CD8-positive, alpha-beta memory T cell (primary cell): ENCODE measurements at regions not wholly inside any gene's neighbourhood (a gene's known extent, or its start where the extent isn't known, plus 50 kb on each side); places are given as distances from the start of the nearest gene placed in this dataset.

Experiments
- CTCF ChIA-PET: fragments of 350-600 bp; sonication (Branson Sonifier 250); formaldehyde crosslinking; loops from one replicate; lab custom pipeline; 2021; ENCODE audit warnings: antibody characterized with exemption; lab: Charles Lee
- POLR2A ChIA-PET: fragments of 350-600 bp; sonication (Branson Sonifier 250); formaldehyde crosslinking; loops from one replicate; lab custom pipeline; 2021; ENCODE audit warnings: antibody characterized with exemption; lab: Charles Lee
- DNase-seq, 5 donors: peaks; one replicate each; pipeline versions ENCODE4 v3.0.0 to v3.0.0-alpha.2; 2020 to 2022; ENCODE audit warnings: mixed read lengths in 1 of 5
- H3K27ac ChIP-seq: one replicate; pipeline ENCODE4 v1.7.0; 2013; ENCODE audit warnings: low read depth, mild to moderate bottlenecking, low read length, moderate library complexity
- H3K27me3 ChIP-seq: 2 replicates; pipeline ENCODE4 v1.7.0; 2013; ENCODE audit warnings: low read length, mild to moderate bottlenecking; ENCODE audit not compliant: insufficient read depth, poor library complexity, severe bottlenecking
- H3K36me3 ChIP-seq: 2 replicates; pipeline ENCODE4 v1.7.0; 2013; ENCODE audit warnings: mild to moderate bottlenecking, low read length, moderate library complexity; ENCODE audit not compliant: insufficient read depth
- H3K4me1 ChIP-seq: 2 replicates; pipeline ENCODE4 v1.7.0; 2013; ENCODE audit warnings: mild to moderate bottlenecking, low read length, moderate library complexity; ENCODE audit not compliant: insufficient read depth
- H3K4me3 ChIP-seq: 2 replicates; pipeline ENCODE4 v1.7.0; 2013; ENCODE audit warnings: mild to moderate bottlenecking, low read length
- H3K9me3 ChIP-seq: 2 replicates; pipeline ENCODE4 v1.7.0; 2013; ENCODE audit warnings: mild to moderate bottlenecking, low read length
- H3K27ac Mint-ChIP-seq, 8 donors: one replicate each; pipeline ENCODE4 v1.8.0; 2020 to 2021; ENCODE audit warnings: mixed read lengths in 8 of 8, mild to moderate bottlenecking in 6 of 8, inconsistent platforms in 3 of 8, moderate library complexity in 3 of 8
- H3K27me3 Mint-ChIP-seq, 2 donors: one replicate each; pipeline ENCODE4 v1.8.0; 2020 to 2021; ENCODE audit warnings: mixed read lengths in 2 of 2, mild to moderate bottlenecking in 1 of 2, moderate library complexity in 1 of 2
- H3K36me3 Mint-ChIP-seq, 3 donors: one replicate each; pipeline ENCODE4 v1.8.0; 2020 to 2021; ENCODE audit warnings: mixed read lengths in 3 of 3, inconsistent platforms in 1 of 3, mild to moderate bottlenecking in 1 of 3
- H3K4me1 Mint-ChIP-seq, 3 donors: one replicate each; pipeline ENCODE4 v1.8.0; 2020 to 2021; ENCODE audit warnings: mixed read lengths in 3 of 3, inconsistent platforms in 1 of 3, mild to moderate bottlenecking in 1 of 3
- H3K4me3 Mint-ChIP-seq, 7 donors: one replicate each; pipeline ENCODE4 v1.8.0; 2020 to 2021; ENCODE audit warnings: mixed read lengths in 7 of 7, mild to moderate bottlenecking in 6 of 7, moderate library complexity in 4 of 7, inconsistent platforms in 2 of 7
- H3K9me3 Mint-ChIP-seq, 5 donors: one replicate each; pipeline ENCODE4 v1.8.0; 2020 to 2022; ENCODE audit warnings: mixed read lengths in 5 of 5, mild to moderate bottlenecking in 3 of 5, moderate library complexity in 2 of 5, inconsistent platforms in 1 of 5

DNA sequence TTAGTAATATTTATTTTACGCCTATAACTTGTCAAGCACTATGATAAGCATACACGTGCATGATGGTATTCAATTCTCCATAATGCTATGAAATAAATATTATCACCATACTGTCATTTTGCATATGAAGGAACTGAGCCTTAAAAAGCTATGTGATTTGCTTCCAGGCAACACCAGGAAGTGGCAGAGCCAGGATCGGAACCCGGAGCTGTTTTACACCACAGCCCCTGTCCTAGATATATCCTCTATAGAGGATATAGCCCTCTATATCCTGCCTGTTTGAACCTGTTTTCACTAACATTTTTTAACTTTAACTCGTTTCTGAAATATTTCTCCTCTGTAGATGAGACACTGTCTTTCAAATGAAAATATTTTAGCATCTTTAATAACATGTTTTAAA, 690.0 kb downstream of the SATB2 start:
- H3K4me3 ChIP-seq = no peak overlapping the region
- H3K4me1 Mint-ChIP-seq = no peaks in the 10 kb centered on the region
- H3K9me3 Mint-ChIP-seq = peaks cover 0 to 5% (median 0%) of the 10 kb centered on the region in 5 donors
- DNase-seq = no peak
- H3K36me3 ChIP-seq = no peaks in the 10 kb centered on the region
- no peak overlapping the region for H3K27ac Mint-ChIP-seq
- no peaks in the 10 kb centered on the region for H3K27me3 Mint-ChIP-seq
- CTCF ChIA-PET = no interaction called here
- no peaks in the 10 kb centered on the region for H3K36me3 Mint-ChIP-seq
- no peaks in the 10 kb centered on the region for H3K27me3 ChIP-seq
- no peaks in the 10 kb centered on the region for H3K9me3 ChIP-seq
- POLR2A ChIA-PET = no interaction called here
- H3K4me3 Mint-ChIP-seq = no peak overlapping the region
- H3K4me1 ChIP-seq = no peaks in the 10 kb centered on the region
- no peak overlapping the region for H3K27ac ChIP-seq

DNA sequence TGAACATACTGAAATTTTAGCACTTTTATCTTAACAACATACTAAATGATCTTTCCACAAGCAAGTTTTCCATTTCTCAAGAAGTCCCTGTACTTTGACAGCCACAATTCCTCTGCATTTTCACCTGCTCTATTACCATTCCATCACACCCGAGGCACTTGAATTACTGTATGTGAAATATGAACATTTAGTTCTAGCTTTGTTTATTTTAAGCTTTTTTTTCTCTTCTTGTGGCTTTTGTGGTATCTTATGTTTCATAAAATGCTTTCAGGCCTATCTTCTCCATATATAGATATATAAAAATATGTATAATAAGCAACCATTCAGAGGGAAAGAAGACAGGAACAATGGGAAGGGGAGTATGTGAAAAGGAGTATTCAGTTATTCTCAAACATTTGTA, 693.9 kb downstream of the SATB2 start:
- CTCF ChIA-PET = no interaction called here
- H3K27me3 Mint-ChIP-seq = no peaks in the 10 kb centered on the region
- no peaks in the 10 kb centered on the region for H3K4me1 ChIP-seq
- no peak overlapping the region for H3K4me3 Mint-ChIP-seq
- peaks cover 0 to 5% (median 0%) of the 10 kb centered on the region in 5 donors for H3K9me3 Mint-ChIP-seq
- H3K27ac ChIP-seq = no peak overlapping the region
- no peaks in the 10 kb centered on the region for H3K9me3 ChIP-seq
- H3K36me3 ChIP-seq = no peaks in the 10 kb centered on the region
- no peak overlapping the region for H3K27ac Mint-ChIP-seq
- no peaks in the 10 kb centered on the region for H3K4me1 Mint-ChIP-seq
- H3K27me3 ChIP-seq = no peaks in the 10 kb centered on the region
- no peak for DNase-seq
- POLR2A ChIA-PET = no interaction called here
- H3K36me3 Mint-ChIP-seq = no peaks in the 10 kb centered on the region
- H3K4me3 ChIP-seq = no peak overlapping the region

DNA sequence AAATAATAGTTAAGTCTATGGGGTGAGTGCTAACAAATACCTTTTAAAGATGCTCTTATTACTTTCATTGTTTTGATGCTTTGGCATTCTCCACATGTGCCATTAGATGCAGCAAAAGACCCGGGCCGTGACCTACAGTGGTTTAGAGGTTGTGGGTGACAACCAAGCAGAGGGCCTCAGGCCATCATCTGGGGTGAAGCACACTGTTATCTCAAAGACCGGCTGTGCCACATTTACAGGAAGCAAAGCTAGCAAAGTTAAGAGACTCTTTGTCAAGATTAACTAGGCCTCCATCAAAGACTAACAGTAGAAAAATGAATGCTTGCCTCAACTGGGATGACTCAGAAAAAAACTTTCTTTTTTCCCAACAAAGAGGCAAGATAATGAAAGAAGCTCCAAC, 695.3 kb downstream of the SATB2 start:
- peaks cover 0 to 5% (median 0%) of the 10 kb centered on the region in 5 donors for H3K9me3 Mint-ChIP-seq
- no peaks in the 10 kb centered on the region for H3K36me3 Mint-ChIP-seq
- H3K4me3 Mint-ChIP-seq = no peak overlapping the region
- ChIA-PET CTCF (no interaction called here), POLR2A (no interaction called here)
- Histone ChIP-seq H3K9me3 (no peaks in the 10 kb centered on the region), H3K4me3 (no peak overlapping the region), H3K27me3 (no peaks in the 10 kb centered on the region), H3K36me3 (no peaks in the 10 kb centered on the region), H3K27ac (no peak overlapping the region), H3K4me1 (no peaks in the 10 kb centered on the region)
- H3K4me1 Mint-ChIP-seq = no peaks in the 10 kb centered on the region
- no peak overlapping the region for H3K27ac Mint-ChIP-seq
- no peaks in the 10 kb centered on the region for H3K27me3 Mint-ChIP-seq
- no peak for DNase-seq

DNA sequence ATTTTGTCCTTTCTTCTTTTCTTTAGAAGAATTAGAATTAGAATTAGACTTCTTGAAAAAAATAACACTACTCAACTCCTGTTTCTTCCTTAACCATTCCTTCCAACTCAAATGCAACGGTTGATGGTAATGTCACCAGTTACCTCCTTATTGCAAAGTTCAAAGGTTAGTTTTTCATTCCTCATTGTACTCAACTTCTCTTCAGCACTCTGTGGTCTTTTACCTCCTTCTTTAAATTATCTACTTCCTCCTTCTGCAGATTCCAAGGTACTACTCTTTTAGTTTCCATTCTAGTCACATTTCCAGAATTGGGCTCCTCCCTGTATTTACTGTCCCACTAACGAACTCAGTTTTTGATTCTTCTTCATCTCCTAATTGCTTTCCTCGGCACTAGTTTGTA, 700.7 kb downstream of the SATB2 start:
- ChIA-PET CTCF (no interaction called here), POLR2A (no interaction called here)
- no peak overlapping the region for H3K4me3 Mint-ChIP-seq
- H3K36me3 Mint-ChIP-seq = no peaks in the 10 kb centered on the region
- Histone ChIP-seq H3K36me3 (no peaks in the 10 kb centered on the region), H3K27ac (no peak overlapping the region), H3K4me3 (no peak overlapping the region), H3K4me1 (no peaks in the 10 kb centered on the region), H3K9me3 (no peaks in the 10 kb centered on the region), H3K27me3 (no peaks in the 10 kb centered on the region)
- H3K27ac Mint-ChIP-seq = no peak overlapping the region
- no peaks in the 10 kb centered on the region for H3K4me1 Mint-ChIP-seq
- peaks cover 0 to 3% (median 0%) of the 10 kb centered on the region in 5 donors for H3K9me3 Mint-ChIP-seq
- H3K27me3 Mint-ChIP-seq = no peaks in the 10 kb centered on the region
- DNase-seq = no peak

DNA sequence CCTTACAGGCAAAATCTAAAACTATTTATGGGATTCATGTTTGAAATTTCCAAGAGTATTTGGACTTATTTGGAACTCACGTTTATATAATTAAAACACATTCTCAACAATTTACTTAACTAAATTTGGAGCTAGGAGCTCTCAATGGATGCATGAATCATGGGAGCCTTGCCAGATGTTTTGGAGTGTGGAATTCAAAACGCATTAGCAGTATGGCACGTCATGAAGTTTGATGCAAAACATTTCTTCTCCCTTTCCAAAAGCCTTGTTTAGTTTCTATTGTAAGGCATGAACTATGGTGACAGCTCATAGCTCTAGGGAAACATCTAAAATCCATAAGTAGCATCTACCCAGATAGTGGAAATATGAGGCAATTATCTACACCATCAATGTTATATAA, 701.6 kb downstream of the SATB2 start:
- ChIA-PET POLR2A (no interaction called here), CTCF (no interaction called here)
- Histone ChIP-seq H3K36me3 (no peaks in the 10 kb centered on the region), H3K9me3 (no peaks in the 10 kb centered on the region), H3K4me3 (no peak overlapping the region), H3K27me3 (no peaks in the 10 kb centered on the region), H3K4me1 (no peaks in the 10 kb centered on the region), H3K27ac (no peak overlapping the region)
- Mint-ChIP-seq H3K4me3 (no peak overlapping the region), H3K27ac (no peak overlapping the region), H3K36me3 (no peaks in the 10 kb centered on the region), H3K4me1 (no peaks in the 10 kb centered on the region), H3K27me3 (no peaks in the 10 kb centered on the region), H3K9me3 (peaks cover 0 to 3% (median 0%) of the 10 kb centered on the region in 5 donors)
- no peak for DNase-seq

DNA sequence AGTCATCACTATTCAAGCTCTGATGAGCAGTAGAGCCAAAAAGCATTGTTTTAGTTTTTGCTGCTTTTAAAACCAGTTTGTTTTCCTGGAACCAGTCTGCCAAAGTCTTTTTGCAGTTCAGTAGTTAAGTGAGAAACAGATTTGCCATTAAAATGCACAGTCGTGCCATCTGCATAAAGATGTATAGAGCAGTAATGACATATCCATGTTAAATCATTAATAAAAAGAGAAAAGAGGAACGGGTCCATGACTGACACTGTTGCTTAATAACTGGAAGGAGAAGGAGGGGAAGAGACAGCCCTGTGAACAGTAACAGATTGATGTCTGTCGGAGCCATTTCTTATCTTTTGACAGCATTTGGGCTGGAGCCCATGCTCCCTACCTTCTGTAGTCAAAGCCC, 704.6 kb downstream of the SATB2 start:
- Histone ChIP-seq H3K4me1 (no peaks in the 10 kb centered on the region), H3K4me3 (no peak overlapping the region), H3K36me3 (no peaks in the 10 kb centered on the region), H3K27ac (no peak overlapping the region), H3K9me3 (no peaks in the 10 kb centered on the region), H3K27me3 (no peaks in the 10 kb centered on the region)
- Mint-ChIP-seq H3K27me3 (no peaks in the 10 kb centered on the region), H3K9me3 (peaks cover 0 to 3% (median 0%) of the 10 kb centered on the region in 5 donors), H3K4me1 (no peaks in the 10 kb centered on the region), H3K4me3 (no peak overlapping the region), H3K27ac (no peak overlapping the region), H3K36me3 (no peaks in the 10 kb centered on the region)
- ChIA-PET POLR2A (no interaction called here), CTCF (no interaction called here)
- DNase-seq = no peak

DNA sequence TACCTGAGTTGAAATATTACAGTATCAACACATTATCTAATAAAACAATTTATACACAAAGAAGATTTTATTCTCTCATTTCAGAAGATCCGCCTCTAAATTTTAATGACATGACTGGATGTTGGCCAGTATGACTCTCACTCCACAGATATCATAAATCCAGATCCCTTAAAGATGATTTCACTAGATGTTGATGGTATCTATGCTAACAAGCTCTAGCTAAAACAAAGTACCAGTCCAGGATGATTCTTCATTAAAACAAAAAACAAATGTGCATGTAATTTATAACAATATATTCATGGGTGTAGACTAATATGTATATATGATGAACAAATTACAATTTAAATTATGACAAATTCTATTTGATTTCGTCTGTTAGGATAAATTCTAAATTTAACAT, 708.4 kb downstream of the SATB2 start:
- no peak overlapping the region for H3K4me3 Mint-ChIP-seq
- no peak overlapping the region for H3K27ac Mint-ChIP-seq
- CTCF ChIA-PET = no interaction called here
- H3K27me3 Mint-ChIP-seq = no peaks in the 10 kb centered on the region
- H3K4me1 ChIP-seq = no peaks in the 10 kb centered on the region
- H3K36me3 ChIP-seq = no peaks in the 10 kb centered on the region
- no peak overlapping the region for H3K4me3 ChIP-seq
- no peaks in the 10 kb centered on the region for H3K27me3 ChIP-seq
- H3K36me3 Mint-ChIP-seq = no peaks in the 10 kb centered on the region
- POLR2A ChIA-PET = no interaction called here
- no peaks in the 10 kb centered on the region for H3K4me1 Mint-ChIP-seq
- no peak overlapping the region for H3K27ac ChIP-seq
- DNase-seq = no peak
- no peaks in the 10 kb centered on the region for H3K9me3 ChIP-seq
- peaks cover 0 to 3% (median 3%) of the 10 kb centered on the region in 5 donors for H3K9me3 Mint-ChIP-seq

DNA sequence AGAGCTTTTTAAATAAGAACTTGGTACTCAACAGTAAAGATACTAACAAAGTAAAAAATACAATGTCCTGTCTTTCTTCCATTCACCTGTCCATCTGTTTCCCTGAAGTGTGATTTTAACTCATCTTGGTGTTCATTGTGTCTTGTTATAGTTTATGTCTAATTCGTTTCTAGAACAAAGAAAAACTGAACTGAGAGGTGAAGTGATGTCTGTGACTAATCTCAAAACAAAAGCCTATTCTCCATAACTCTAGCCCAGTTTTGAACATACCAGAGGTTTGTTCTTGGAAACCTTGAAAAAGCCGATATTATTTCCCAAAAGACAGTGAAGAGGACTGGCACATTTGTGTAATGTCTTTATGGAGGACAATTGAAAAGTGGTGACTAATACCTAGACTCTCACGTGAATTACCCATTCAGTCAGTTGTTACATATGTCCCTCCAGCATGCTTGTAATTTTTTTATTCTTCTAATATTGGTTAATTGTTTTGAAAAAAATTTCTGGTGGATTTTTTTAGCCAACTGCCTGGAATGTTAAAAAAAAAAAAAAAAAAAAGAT, 725.8 kb downstream of the SATB2 start:
- no peak for DNase-seq
- H3K4me3 ChIP-seq = no peak overlapping the region
- Mint-ChIP-seq H3K4me1 (no peaks in the 10 kb centered on the region), H3K27me3 (peaks cover 0 to 5% of the 10 kb centered on the region in 2 donors), H3K36me3 (no peaks in the 10 kb centered on the region), H3K9me3 (peaks cover 0 to 2% (median 2%) of the 10 kb centered on the region in 5 donors), H3K4me3 (no peak overlapping the region), H3K27ac (no peak overlapping the region)
- CTCF ChIA-PET = no interaction called here
- POLR2A ChIA-PET = no interaction called here
- H3K4me1 ChIP-seq = no peaks in the 10 kb centered on the region
- H3K27me3 ChIP-seq = no peaks in the 10 kb centered on the region
- no peaks in the 10 kb centered on the region for H3K36me3 ChIP-seq
- H3K27ac ChIP-seq = no peak overlapping the region
- no peaks in the 10 kb centered on the region for H3K9me3 ChIP-seq

DNA sequence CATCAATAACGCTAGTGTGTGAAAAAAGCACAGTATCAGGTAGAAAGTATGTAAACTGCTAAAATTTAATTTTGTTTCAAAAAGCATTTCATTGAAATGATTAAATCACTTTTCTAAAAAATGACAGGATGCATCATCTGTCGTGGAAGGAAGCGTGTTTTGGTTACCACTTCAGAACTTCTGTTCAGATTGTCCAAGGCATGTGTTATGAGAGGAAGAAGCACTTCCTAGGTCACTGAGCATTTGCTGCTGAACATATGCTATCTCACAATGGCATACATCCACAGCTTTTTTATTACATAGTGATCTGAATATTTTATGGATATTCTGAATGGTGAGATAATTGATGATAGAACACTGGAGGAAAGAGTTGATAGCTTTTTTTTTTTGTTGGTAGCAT, 737.5 kb downstream of the SATB2 start:
- no peaks in the 10 kb centered on the region for H3K4me1 ChIP-seq
- H3K36me3 Mint-ChIP-seq = no peaks in the 10 kb centered on the region
- ChIA-PET CTCF (no interaction called here), POLR2A (no interaction called here)
- H3K4me3 Mint-ChIP-seq = no peak overlapping the region
- no peaks in the 10 kb centered on the region for H3K4me1 Mint-ChIP-seq
- no peaks in the 10 kb centered on the region for H3K9me3 ChIP-seq
- H3K36me3 ChIP-seq = no peaks in the 10 kb centered on the region
- no peak overlapping the region for H3K27ac Mint-ChIP-seq
- no peak overlapping the region for H3K27ac ChIP-seq
- H3K27me3 ChIP-seq = no peaks in the 10 kb centered on the region
- DNase-seq = no peak
- no peaks in the 10 kb centered on the region for H3K9me3 Mint-ChIP-seq
- no peaks in the 10 kb centered on the region for H3K27me3 Mint-ChIP-seq
- no peak overlapping the region for H3K4me3 ChIP-seq
